NCI-H526 (cell line): ENCODE measurements at regions not wholly inside any gene's neighbourhood (a gene's known extent, or its start where the extent isn't known, plus 50 kb on each side); places are given as distances from the start of the nearest gene placed in this dataset.

Experiments
- DNase-seq, 2 experiments: peaks; one replicate each; lab custom pipeline; 2025; lab: John Stamatoyannopoulos, UW

DNA sequence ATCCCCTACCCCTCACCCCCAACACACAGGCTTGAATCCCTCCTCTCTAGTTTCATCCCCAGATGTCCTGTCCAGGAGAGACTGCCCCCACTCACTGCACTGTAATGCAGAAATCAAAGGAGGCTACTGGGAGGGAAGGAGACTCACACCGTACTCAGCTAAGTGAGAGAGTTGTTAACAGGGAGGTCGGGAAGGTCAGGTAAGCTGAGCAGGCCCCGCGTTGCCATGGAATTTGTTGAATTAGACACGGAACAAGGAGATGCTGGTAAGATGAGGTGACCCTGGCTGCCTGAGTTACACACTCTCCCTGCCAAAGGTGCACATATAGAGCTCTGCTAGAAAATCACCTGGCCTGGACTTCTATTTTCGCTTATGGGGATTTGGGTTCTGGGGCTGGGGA, 197.9 kb downstream of the NXPE2 start:
- no peak for DNase-seq

- no peak for DNase-seq
Measured at GRCh38 chr11:114877976-114878375, 199.6 kb downstream of the NXPE2 start.

DNA sequence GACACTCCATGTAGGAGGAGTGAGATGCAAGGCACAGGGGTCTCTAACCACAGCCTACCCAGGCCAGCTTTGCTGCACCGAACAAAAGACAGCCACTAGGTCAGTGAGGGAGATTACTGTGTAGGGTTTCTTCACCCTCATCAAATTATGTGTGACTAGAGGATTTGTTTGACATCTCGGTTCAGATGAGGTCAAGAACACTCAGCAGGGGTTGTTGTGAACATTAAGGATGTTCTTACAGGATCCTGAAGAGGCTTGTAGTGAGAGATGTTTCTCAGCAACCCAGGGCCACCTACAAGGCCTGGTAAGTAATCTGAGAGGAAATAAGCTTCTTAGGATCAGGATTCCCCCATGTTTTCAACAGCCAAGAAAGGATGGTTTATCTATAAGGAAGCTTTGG, 202.1 kb downstream of the NXPE2 start:
- DNase-seq = no peak

DNA sequence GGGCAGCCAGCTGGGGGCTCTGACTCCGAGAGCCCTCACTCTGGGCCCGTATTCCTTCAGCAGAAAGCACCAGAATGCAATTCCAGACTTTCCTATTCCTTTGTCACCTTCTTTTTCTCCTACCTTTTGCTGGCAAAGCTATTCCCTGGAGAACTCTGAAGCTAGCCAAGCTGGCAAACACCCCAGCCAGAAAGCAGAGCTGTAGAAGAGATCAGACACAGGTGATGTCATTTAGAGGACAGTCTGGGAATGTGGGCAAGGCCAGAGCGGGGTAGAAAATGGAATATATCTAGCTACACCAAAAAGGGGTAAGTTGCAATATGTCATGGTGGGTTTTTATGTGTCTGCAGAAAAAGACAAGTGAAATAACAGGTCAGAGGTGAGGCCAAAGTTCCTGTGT, 205.1 kb downstream of the NXPE2 start:
- DNase-seq = no peak

DNA sequence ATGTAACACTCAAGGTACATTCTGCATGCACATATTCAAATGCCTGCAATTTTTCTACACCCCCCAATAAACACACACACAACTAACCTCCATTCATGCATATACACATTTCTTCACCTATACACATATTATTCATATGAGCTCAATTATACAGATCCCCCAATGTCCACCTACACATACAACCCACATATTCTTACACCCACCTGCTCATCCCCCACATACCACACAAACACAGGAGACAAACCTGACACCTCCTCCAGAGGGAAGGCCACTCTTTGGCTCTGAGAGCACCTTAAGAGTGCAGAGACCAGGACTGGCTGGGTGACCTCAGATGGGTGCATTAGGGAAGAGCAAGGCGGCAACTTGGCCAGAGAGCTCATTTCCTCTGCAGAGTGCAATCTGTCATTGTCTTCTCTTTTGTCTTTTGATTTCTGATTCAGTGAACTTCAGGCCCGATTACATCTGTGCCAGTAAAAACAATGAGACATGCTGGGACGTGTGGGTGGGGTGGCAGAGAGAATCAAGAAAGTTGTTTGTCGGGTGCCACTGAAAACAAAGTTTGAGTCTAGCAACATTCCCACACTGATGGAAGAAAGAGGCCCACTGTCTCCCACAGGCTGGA, 208.4 kb downstream of the NXPE2 start:
- no peak for DNase-seq

DNA sequence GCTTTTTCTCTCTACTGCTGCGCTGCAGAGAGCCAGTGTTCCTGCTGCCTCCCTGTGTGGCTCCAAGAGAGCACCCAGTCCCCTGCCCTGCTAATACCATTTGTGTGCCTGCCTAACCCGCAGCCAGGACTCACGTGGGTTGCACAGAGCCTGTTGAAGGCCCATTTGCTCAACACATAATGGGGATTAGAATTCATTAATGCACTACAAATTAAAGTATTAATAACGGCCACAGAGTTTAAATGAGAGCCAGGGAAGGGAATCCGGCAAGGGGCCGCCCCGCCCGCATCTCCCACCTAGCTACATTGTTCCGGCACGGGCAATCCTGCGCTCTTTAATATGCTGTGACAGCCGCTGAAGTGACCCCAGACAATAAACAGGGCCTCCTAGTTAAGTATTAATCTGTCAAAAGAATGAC, 211.3 kb downstream of the NXPE2 start:
- no peak for DNase-seq

DNA sequence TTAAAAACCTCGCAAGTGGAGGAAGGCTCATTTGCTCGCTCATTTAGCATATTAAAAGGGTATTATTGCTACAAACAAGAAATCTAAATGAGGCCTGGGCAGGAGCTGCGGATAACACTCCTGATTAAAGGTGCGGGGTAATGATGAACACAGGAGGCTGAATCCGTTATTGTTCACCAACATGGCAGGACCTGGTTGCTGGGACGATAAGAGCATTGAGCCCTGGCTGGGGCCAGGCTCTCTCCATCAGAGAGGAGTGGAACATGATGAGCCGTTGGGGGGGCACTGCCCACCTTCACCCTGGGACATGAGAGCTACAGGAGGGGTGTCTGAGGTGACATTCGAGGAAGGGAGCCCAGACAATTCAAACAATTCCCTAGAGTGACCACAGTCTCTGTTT, 211.7 kb downstream of the NXPE2 start:
- no peak for DNase-seq

DNA sequence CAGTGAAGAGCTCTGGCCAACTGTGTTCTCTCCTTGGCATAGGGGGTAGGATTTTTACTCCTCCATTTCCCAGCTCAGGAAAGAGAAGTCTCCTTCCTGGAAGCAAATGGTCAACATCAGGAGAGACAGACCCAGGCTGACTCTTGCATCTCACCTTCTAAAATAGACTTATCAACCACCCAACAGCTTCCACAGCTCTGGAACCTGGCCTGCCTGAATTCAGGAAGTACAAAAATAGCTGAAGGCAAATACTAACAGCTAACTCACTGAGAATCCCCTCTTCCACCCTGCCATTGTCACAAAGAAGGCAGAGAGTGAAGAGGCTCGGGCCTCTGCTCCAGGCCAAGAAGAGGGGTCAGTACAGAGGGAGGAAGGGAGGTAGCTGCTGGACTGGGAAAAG, 213.6 kb downstream of the NXPE2 start:
- DNase-seq = no peak

DNA sequence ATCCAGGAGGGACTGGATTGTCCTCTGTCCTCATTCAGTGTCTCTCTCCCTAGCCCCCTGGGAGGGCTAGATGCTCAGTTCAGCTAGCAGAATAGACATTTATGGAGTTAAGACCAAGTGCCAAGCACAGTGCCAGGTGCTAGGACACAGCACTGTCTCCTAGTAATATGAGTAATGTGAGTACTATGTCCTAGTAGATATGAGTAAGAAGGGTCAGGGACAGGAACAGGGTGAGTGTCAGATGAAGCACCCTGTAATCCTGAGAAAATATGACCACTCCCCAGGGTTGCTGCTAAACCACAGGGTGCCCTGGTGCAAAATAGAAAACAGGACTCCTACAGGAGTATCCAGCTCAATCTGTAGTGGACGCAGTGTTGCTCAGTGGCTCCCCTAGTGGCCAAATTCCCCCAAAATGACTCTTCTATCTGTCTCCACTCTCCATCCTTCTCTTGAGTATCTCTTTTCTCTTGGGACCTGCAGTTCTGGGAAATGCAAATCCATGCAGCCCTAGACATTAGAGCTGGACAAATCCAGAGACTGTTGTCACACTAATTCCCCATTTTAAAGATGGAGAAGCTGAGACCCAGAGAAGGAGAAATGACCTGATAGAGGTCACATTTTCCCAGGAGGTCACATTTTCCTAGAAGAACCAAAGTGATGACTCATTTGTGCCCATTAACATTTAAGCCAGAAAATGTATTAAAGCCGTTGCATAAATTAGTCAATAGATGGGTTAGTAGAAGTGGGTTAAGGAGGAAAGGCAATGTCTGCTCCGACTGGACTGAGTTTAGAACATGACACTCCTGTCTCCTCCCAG, 214.3 kb downstream of the NXPE2 start:
- peak; percentile 13 to 67 for DNase-seq

DNA sequence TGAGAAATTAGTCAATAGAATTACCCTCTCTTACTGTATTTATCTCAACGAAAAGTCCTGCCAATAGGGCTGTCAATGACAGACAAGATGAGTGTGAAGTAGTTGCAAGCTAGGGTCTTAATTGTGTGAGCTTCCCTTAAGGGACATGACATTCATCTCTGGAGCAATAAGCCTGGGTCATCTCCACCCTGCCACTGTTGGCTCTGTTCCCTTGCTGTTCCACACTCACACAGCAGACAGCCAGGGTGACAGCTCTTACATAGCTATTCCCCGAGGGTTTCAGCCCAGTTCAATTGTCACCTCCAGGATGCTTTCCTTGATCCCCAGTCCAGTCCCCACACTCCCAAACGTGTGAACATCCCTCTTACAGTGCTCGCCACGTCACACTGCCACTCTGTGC, 215.0 kb downstream of the NXPE2 start:
- DNase-seq = no peak

DNA sequence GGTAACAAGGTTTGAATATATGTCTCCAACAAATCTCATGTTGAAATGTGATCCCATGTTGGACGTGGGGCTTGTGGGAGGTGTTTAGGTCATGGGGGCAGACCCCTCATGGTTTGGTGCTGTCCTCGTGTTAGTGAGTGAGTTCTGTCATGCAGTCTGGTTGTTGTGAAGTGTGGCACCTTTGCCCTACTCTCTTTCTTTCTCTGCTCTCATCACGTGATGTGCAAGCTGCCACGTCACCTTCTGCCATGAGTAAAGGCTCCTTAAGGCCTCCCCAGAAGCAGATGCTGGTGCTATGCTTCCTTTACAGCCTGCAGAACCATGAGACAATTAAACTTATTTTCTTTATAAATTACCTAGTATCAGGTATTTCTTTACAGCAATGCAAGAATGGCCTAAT, 218.3 kb downstream of the NXPE2 start:
- no peak for DNase-seq

DNA sequence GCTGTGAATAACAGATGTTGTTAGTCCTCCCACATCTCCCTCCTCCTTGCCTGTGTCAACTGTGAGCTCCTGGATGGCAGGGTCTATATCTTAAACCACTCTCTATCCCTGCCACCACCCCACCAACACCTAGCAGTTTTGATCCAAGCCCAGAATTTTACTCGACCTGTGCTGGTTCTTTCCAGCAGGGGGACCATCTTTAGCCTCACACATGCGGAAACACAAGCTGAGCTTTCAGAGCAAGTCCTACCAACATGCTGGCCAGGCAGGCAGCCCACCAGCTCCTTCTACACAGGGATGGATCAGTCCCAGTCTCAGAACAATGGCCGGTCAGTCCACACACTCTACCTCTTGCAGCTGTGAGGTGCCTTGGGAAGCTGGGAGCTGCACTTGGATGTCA, 231.5 kb downstream of the NXPE2 start:
- DNase-seq = peak in 1 of 2 experiments; percentile 24

DNA sequence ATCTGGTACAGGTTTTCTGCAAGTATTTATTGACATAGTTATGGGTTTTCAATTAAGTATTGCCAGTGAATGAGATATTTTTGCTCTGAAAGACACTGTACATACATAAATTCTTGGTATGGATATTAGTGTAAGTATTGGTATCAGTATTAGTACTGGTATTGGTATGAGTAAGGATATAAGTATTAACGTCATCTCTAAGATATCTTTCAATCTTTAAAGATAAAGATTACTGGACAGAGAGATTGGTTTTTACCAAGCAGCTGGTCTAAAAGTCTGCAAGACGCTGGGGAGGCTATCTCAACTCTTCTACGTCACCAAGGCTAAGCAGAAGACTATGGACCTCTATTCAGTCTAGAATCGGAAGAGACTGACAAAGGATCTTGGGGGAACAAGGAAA, 234.5 kb downstream of the NXPE2 start:
- no peak for DNase-seq

DNA sequence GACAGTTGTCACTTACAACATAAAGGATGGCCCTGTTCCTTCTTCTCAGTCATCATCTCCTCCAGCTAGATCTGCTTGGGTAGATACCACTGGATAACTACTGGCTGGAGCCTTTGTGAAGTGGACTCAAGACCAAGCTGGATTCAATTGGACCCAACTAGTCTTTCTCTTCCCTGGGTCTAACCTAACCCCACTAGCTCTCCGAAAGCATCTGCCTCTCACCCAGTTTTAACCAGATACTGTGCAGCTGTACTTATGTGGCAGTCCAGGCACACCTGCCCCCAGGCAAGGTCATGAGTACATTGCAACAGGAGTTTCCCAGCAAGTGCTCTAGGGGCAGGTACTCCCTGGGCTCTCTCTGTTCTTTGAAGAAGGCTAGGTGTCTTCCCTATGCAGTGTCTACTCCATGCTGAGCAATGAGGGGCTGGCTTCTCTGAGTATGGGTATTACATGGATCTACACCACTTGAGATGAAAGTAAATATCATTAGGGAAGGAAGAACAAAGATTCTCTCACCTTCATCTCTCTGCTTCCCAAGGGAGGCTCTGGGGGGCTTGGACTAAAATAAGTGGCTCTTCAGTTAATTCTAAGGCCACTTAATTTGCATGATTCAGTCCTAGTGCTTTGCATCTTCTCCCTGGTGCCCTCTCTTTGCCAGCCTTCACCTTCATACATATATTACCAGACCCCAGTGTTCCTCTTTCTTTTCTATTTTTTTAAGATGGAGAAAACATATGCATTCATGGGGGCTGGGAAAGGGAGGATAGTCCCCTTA, 236.1 kb downstream of the NXPE2 start:
- DNase-seq = peak; percentile 81 to 89

GRCh38 chr11:114915871-114916805, 237.8 kb downstream of the NXPE2 start:
- DNase-seq = no peak

- no peak for DNase-seq
Measured at GRCh38 chr11:114918286-114918685, 240.0 kb downstream of the NXPE2 start.

DNA sequence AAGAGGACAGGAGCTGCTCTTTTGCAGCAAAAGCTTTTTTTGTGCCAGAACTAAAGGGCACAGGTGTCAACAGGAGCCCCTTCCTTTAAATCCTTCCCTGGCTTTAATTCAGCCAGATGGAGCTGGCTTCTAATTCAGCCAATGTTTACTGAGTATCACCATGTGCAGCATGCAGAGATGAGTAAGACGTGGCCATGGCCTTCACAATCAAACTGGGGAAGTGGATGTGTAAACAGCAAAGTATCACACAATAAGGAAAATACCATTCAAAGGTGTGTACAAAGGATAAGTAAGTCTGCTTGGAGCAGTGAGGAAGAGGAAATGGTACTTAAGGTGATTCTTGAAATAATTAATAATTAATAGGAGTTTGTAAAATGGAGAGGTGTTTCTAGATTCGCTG, 243.4 kb downstream of the NXPE2 start:
- no peak for DNase-seq

- no peak for DNase-seq
Measured at GRCh38 chr11:114924042-114924441, 245.7 kb downstream of the NXPE2 start.

- no peak for DNase-seq
Measured at GRCh38 chr11:114925591-114925990, 247.3 kb downstream of the NXPE2 start.

DNA sequence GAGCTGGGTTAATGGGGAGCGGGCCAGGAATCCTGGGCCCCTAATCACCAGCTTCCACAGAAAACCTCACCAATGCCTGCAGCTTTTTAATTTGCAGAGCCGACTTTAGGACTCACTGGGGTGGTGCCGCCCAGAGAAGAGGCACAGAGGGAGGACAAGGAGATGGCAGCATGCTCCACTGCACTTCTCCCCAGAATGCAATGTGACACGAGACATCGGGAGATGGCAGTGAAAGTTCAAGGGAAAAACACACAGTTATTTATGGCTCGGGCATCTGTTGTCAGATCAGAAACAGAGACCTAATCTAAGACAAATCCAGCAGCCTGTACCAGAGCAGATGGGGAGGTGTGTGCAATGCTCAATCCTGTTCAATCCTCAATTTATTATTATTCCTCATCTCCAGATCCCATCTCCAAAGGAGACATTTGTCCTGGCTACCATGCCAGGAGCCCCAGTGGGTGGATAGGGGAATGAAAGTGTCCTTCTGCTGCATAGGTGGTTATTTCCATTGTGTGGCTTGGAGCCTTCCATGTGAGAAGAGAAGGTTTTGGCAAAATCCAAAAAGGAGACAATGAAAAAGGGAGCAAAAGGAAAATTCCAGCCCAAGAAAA, 250.0 kb downstream of the NXPE2 start:
- no peak for DNase-seq

GRCh38 chr11:114929351-114930000, 251.1 kb downstream of the NXPE2 start:
- DNase-seq = no peak
